T-helper 2 cell treated with Interferon-gamma antibody and Interleukin-4, amounts not matched to agents 100 ng/mL and 5 ng/mL, for 36 hours (primary cell): ENCODE measurements at regions not wholly inside any gene's neighbourhood (a gene's known extent, or its start where the extent isn't known, plus 50 kb on each side); places are given as distances from the start of the nearest gene placed in this dataset.

Source experiments
- intact Hi-C: fragments of 100-400 bp; cut with micrococcal nuclease; formaldehyde crosslinking; loops from one replicate; pipeline ENCODE4 v1.15.1; 2023

DNA sequence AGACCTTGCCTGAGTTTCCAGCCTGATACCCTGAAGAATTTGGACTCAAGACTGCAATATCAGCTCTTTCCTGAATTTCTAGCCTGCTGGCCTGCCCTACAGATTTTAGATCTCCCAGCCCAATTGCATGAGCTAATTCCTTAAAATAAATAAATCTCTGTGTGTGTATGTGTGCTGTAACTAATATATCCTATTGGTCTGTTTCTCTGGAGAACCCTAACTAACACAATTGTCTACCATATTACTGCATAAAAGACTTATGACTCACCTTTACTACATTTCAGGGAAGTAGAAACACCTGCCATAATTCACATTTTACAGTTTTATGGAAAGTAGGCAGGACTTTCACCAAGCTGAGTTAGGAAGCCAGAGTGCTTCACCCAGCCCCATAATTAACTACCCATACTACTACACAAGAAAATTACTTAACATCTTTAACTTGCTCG lies 90.7 kb upstream of the BEND6 start:
- intact Hi-C loops, result no loop called here

DNA sequence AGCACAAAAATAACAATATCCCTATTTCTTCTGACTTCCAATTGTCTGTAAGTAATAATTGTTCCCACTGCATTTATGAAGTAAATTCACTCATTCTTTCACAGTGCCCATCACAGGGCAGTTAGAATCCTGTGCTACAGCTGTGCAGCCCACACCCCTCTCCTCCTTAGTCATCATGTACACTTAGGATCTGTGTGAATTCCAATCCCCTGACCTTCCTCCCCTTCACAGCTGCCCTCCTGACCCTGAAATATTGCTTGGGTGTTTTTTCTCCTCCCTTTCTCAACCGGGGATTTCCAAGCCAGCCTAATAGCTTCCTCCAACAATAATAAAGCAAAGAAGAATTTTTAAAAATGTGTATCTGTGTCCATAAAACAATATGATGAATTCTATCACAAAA lies 91.5 kb upstream of the BEND6 start:
- intact Hi-C loops, result no loop called here

DNA sequence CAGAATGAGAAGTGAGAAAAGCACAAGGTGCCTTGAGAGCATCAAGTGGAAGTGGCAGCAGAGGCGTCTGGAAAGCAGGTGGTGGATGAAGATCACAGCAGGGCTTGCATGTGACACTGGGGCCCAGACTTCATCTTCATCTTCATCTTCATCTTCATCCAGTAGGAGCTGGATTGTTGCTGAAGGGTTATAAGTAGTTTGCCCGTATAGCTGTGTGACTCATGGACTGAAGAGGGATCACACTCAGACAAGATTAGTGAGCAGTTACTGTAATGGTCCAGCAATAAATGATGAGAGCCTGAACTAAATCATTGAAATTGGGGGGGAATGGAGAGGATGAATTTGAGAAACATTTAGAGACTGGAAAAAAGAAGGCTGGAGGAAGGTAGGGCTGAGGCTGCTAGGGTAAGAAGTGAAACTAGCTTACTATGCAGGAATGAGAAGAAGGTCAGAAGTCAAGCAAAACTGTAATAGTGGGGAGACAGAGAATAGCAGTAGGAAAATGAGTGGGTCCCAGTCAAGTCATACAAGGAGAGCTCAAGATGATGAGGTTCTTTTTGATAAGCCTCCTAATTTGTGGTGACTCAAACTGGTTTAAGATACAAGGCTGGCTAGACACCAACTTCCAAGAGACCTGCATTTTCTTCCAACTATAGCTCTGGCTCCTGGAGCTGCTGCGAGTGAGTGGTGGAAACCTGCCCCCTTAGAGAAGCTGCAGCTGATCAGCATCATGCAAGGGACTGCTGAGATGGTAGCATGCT lies 92.3 kb upstream of the BEND6 start:
- intact Hi-C loops, result no loop called here

DNA sequence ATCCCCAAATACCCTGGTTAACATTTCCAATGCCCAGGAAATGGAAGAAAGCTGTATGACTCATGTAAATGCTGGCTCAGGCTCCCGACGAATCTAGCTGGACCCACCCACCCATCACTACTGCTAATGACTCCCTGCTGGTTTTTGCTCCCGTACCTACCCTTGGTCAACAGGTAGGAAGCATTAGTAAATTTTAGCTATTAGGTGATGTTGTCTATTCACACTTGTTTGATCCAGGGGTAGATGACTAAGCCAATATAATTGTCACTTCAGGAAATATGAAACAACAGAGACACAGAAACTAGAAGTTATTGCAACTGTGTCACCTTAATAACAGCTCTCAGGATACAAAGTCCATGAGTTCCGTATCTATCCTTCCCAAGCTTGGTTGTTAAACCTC lies 94.4 kb upstream of the BEND6 start:
- intact Hi-C loops, result no loop called here

DNA sequence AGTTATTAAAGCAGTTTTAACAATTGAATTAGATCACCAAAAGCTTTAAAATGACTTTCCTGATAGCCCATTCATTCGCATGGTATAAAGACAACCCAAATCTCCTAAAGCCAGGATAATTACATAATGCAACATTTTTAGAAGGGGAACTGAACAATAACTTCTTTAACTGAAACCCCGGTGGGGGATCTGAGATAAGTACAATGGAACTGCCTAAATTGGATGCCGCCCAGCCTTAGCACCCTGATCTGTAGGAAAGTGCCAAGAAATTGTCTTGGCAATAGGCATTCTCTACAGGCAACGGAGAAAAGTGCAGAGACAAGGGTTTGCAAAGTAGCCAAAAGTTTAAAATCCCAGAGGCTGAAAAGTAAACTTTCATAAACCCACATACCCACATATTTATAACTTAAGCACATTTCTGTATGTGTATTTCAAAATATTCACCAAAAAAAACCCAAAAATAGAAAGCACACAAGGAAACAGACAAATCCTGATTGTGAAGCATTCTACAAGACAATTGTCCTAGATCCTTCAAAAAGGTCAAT lies 98.8 kb upstream of the BEND6 start:
- intact Hi-C loops, result no loop called here

DNA sequence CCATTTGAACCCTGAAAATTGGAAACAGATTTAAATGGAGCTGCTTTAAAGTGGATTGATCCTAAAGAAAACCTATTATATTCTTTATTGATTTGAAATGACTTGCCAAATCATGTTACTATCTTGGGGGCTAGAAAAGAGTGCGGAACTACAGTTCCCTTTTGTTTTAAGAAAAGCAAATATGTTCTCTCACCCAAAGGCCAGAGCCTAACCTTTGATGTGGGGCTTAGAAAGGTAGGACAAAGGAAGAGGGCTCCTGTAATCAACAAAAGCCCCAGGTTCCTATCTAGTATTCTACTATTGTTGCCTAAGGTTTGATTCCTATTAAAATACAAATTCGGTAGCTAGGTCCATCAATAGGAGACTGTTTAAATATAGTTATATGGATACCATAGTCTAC lies 100.8 kb upstream of the BEND6 start:
- intact Hi-C loops, result loop anchor here (5.0 kb wide), 2 partner anchors 98 to 497 kb away; no protein-coding TSS in a partner anchor

DNA sequence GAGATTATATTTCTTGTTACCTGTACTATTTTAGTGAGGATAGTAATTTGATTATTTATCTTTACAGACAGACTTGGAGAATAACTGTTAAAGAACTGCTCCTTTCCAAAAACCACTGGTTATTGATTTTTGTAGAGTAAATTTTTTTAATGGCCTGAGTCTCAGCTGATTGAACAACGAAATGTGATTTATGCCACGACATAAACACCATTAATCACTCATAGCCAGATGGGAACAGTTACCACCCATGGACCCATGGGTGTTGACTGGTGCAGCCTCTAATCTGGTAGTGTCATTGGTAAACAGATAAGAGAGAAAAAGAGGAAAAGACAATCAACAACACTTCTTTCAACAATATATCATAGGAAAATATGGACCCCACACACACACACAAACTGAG lies 101.4 kb upstream of the BEND6 start:
- intact Hi-C loops, result loop anchor here (5.0 kb wide), 2 partner anchors 99 to 496 kb away; no protein-coding TSS in a partner anchor

DNA sequence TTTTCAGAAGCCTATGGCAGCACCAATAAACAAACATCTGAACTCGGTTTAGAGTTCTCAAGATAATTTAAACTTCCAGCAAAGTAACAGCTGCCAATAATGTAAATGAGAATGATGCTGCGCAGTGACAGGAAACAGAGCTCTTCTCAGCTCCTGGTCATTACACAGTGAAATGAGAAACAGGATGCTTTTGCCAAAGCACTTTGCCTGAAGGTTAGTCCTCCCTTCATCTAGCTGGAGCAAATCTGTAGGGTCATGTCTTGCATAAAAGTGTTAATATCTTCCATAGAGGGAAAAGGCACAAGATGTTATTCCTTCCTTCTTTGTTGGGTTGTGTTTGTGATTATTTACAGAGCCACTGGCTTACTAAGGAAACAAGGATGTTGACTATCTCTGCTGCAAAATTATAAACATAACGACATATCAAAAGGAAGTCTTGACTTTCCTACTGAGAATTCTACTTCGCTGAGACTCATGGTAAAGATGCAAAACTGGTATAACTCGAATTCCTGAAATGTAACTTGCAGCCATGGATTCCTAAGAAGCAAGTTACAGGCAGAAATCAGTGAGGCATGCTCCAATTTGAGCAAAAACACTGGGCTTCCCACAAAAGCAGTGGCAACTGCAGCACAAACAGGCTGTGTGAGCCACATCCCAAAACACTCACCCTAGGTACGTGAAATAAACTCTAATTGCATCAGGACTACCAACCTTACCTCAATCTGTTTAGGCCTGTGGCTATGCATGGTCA lies 102.5 kb upstream of the BEND6 start:
- intact Hi-C loops, result loop anchor here (5.0 kb wide), 2 partner anchors 100 to 495 kb away; no protein-coding TSS in a partner anchor

DNA sequence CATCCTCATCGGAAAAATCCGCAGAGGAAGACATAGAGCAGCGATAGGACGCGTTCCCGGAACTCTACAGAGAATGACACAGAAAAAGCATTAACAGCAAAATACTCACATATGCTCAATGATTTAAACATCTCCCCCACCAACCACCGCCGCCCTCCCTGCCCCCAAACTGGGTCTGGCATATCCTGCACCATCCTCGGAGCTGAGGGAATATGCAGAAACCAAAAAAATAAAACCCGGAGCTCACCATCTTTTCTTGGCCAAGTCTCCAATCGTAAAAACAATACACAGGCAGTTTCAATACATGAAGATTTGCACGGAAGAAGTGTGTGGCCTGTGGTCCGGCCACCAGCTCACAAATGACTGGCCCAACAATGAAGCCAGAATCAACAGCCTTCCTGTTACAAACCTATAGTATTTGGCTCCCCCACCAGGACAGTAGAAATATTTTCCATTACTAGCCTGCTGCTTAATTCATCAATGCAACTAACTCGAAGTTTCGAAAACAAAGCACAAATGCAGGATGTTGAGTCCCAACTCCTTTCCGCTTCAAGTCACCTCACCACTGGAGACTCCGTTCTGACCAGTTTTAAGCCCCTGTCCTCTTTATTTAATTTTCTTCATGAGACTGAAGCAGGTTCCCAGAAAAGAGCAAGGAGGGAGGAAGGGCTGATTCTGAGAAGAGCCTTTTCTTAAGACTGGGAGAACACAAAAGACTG lies 103.2 kb upstream of the BEND6 start:
- intact Hi-C loops, result loop anchor here (1.0 to 5.0 kb wide), 5 partner anchors 8 to 494 kb away; no protein-coding TSS in a partner anchor

DNA sequence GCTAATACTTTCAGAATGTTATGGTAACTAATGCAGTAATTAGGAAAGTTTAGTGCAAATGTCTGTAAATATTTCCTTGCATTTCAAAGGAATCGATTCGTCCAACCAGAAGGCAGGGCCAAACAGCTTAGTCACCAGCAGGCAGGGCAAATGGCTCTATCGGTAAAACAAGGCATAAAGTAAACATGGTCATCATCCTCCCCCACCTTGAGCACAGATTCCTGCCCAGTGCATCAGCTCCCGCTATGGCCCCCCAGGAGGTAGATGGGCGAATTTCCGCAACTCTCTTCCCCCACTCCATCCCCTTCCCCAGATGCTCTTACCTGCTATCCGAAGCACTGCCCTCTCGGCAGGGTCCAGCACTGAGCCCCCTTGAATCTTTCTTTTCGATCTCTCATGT lies 103.8 kb upstream of the BEND6 start:
- intact Hi-C loops, result loop anchor here (1.0 to 5.0 kb wide), 5 partner anchors 8 to 494 kb away; no protein-coding TSS in a partner anchor

DNA sequence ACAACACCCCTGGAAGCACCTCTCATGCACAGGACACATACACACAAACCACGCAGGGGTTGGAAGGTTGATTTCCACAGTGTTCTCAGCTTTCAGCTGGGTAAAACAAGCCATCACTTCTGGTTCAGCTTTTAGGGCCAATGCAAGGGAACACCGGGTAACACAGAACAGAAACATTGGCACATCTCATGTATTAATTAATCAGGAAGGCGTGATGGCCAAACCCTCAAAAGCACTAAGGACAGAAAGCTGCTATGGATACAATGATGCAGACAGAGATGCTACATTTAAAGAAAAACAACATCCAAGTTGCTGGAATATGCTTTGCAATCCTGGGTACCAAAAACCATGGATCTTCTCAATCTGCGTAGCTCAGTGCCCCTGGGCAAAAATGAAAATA lies 104.3 kb upstream of the BEND6 start:
- intact Hi-C loops, result loop anchor here (1.0 to 5.0 kb wide), 5 partner anchors 7 to 493 kb away; no protein-coding TSS in a partner anchor

DNA sequence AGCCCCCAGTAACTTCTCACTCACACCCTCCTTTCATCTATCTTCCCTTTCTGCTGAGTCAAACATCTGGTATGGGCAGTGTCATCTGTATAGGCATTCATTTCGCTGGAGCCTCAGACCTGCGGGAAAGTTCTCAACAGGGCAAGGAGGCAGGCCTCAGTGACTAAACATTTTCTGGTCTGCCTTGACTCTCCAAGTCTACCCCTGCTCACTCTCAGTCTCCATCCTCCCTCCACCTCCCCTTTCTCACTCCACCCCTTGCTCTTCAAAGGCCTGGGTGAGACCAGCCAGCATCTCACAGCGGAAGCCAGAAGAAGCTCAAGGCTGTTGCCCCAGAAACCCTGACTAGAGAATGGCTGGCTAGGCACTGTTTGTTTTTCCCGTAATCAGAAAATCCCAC lies 105.0 kb upstream of the BEND6 start:
- intact Hi-C loops, result loop anchor here (5.0 kb wide), 2 partner anchors 102 to 493 kb away; no protein-coding TSS in a partner anchor

DNA sequence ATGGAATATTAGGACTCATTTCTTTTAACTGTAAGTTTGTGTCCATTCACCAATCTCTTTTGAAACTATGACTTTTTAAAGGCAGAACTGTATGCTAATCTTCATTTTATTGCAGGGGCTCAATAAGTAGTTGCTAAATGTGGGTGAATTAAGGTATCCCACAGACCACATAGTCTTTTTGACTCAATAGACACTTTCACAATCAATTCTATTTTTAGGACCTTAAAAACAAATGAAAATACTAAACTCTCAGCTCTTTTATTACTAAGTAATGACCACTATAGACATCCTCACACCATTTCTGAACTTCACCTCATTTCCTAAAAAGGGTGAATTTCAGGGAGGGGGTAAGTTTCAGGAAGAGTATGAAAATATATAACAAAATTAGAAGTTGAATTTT lies 106.8 kb upstream of the BEND6 start:
- intact Hi-C loops, result no loop called here

DNA sequence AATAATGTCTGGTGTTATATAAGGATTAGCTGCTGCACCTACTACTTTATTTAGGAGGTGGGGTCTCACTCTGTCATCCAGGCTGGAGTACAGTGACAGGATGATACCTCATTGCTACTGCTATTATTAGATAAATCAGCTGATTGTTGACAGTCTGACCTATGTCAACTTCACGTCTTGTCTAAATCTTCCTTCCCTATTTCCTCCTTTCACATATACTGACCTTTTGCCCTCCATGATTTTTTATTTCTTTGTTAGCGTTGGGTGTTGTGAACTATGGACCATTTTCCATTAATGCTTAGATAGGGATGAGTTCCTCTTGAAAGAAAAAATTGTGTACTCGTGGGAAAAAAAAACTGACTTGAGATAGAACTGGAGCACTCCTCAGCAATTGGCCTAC lies 109.9 kb upstream of the BEND6 start:
- intact Hi-C loops, result loop anchor here (2.0 kb wide), 1 partner anchor 472 kb away; the partner anchor contains the start of gene PRIM2

DNA sequence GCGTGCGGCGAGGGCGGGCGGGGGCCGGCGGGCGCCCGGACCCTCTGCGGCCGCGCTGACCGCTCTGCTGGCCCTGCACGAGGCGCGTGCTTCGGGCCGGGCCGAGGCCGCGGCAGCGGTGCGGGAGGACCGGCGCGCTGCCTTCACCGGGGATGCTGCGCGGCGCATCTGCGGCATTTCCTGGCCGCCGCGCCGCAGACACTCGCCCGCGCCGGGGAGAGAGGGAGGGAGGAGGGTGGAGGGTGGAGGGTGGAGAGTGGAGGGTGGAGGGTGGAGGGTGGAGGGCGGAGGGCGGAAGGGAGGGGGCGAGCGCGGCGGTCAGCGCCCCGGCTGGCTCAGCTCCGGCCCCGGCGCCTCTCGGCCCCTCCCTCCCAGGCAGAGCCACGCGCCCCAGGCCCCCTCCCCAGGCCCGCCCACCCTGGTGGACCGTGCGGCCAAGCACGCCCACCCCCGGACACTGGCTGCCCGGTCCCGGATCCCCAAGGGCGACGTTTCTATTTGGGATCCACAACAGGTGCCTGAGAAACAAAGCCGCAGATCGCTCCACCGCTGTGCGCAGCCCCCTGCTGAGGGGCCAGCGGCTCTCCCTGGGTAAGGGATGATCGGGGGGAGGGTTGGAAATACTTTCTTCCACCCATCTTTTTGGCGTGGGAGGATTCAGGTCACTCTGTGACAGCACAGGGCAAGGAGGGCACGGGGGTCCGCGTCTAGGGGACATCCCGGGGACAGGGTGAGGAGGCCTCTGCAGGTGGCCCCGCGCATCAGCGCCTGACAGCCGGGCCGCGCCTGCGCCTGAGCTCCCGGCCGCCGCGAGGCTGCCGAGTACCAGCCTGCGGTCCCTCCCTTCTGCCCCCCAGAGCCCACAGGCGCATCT lies 111.2 kb upstream of the BEND6 start:
- intact Hi-C loops, result loop anchor here (1.0 to 2.0 kb wide), 2 partner anchors 8 to 473 kb away; partner anchors contain the start of gene PRIM2

DNA sequence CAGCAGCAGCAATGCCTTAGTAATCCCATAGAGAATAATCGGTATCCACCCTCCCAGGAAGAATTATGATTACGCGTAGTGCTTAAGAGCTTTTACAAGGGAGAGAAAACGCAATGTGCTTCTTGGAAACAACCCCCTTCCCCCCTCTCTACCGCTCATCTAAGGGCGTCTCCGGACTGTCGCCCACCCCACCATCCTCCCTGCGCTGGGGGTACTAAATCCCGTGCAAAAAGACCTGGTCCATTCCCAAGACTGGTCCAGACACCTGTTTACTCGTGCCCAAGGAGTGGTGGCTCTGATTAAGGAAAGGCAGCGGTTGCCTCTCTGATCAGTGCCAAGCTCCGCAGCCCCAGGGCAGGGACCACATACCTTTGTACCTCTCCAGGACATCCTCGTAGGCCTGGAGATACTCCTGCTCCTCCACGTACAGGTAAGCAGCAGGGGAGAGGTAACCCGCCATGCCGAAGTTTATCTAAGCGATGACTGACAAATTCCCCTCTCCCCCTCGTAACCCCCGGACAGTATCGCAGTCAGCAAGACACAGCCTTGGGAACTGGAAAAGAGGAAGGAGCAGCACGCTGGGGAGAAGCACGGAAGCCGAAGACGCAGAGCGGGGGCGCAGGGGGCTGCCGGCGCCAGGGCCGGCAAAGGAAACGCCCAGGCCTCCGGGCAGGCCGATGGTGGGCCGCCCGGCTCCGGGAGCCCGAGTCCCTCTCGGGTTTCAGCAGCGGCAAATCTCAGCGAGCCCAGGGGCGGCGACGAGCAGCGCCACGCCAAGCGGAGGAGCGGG lies 112.0 kb upstream of the BEND6 start:
- intact Hi-C loops, result loop anchor here (1.0 kb wide), 1 partner anchor 8 kb away; no protein-coding TSS in a partner anchor

DNA sequence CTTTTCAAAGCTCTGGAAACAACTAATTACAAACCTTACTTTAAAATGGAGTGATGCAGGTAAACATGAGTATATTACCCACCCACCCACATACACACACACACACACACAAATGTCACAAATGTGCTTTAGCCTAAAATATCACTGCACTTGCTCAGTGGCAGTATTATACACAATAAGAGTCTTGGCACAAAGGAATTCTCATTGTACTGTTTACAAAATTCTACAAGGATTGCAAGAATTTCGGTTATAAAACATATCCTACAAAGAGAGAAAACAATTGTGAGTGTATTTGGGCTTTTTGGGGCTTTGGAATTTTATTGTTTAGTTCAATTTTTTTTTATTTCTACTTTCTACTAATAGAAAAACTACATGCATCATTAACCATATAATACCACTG lies 113.2 kb upstream of the BEND6 start:
- intact Hi-C loops, result no loop called here

DNA sequence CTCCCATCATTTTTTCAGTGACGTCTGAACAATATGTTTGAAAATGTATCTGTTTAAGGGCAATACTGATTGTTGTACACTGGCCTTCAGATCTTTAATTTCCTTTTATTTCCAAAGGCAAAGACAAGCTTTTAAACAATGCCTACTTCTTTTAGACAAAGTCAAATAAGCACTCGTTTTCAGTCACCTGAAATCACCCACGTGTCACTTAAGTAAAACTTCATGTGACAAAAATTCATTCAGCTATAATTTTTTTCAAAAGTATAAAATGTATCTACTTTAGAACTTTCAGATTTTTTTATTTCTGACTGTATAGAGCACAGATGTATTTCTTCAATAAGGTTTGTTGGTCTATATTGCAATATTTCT lies 113.5 kb upstream of the BEND6 start:
- intact Hi-C loops, result no loop called here
